GM23338 (cell line): ENCODE measurements at regions not wholly inside any gene's neighbourhood (a gene's known extent, or its start where the extent isn't known, plus 50 kb on each side); places are given as distances from the start of the nearest gene placed in this dataset.

Experiments used
- ATAC-seq: fragments of 200-7000 bp; cut with Tn5 transposase; 3 replicates; pipeline ENCODE4 v1.9.1; 2020
- DNase-seq: peaks from one replicate; pipeline ENCODE4 v3.0.0-alpha.2; 2015; ENCODE audit warnings: low spot score
- H2AFZ ChIP-seq: fragments of 200-600 bp; sonication (generic); 2 replicates; pipeline ENCODE4 v1.8.0; 2016; ENCODE audit warnings: antibody characterized with exemption, mild to moderate bottlenecking, moderate library complexity
- H3F3A ChIP-seq: fragments of 200-600 bp; sonication (generic); replicated peaks from 2 replicates; pipeline ENCODE4 v1.8.0; 2017; ENCODE audit warnings: antibody characterized with exemption, mixed run types, low read depth
- H3K27ac ChIP-seq: fragments of 200-600 bp; sonication (generic); 2 replicates; pipeline ENCODE4 v1.6.1; 2016; ENCODE audit warnings: low read depth
- H3K27me3 ChIP-seq: fragments of 200-600 bp; sonication (generic); 2 replicates; pipeline ENCODE4 v1.8.0; 2016; ENCODE audit warnings: mild to moderate bottlenecking, mixed run types, moderate library complexity; ENCODE audit not compliant: insufficient read depth
- H3K36me3 ChIP-seq: fragments of 200-600 bp; sonication (generic); 2 replicates; pipeline ENCODE4 v1.8.0; 2016; ENCODE audit warnings: mild to moderate bottlenecking; ENCODE audit not compliant: insufficient read depth
- H3K4me1 ChIP-seq: fragments of 200-600 bp; sonication (generic); 2 replicates; pipeline ENCODE4 v1.8.0; 2016; ENCODE audit warnings: mild to moderate bottlenecking, moderate library complexity; ENCODE audit not compliant: insufficient read depth
- H3K4me2 ChIP-seq: fragments of 200-600 bp; sonication (generic); 2 replicates; pipeline ENCODE4 v1.7.1; 2017; ENCODE audit warnings: mixed run types
- H3K4me3 ChIP-seq: fragments of 200-600 bp; sonication (generic); 2 replicates; pipeline ENCODE4 v1.6.1; 2016; ENCODE audit warnings: mixed run types
- H3K79me2 ChIP-seq: fragments of 200-600 bp; sonication (generic); replicated peaks from 2 replicates; pipeline ENCODE4 v1.8.0; 2017; ENCODE audit warnings: mild to moderate bottlenecking; ENCODE audit not compliant: insufficient read depth
- H3K9me2 ChIP-seq: fragments of 200-600 bp; sonication (generic); 2 replicates; pipeline ENCODE4 v1.8.0; 2017; ENCODE audit not compliant: insufficient read depth
- H4K20me1 ChIP-seq: fragments of 200-600 bp; sonication (generic); replicated peaks from 2 replicates; pipeline ENCODE4 v1.8.0; 2017; ENCODE audit warnings: mild to moderate bottlenecking; ENCODE audit not compliant: insufficient read depth
- H3K27ac Mint-ChIP-seq: 2 replicates; pipeline ENCODE4 v1.8.0; 2020; ENCODE audit warnings: inconsistent platforms, mild to moderate bottlenecking, moderate library complexity, mixed read lengths
- H3K27me3 Mint-ChIP-seq: 3 replicates; pipeline ENCODE4 v1.8.0; 2022; ENCODE audit warnings: low read depth, mild to moderate bottlenecking, moderate library complexity, mixed read lengths, inconsistent platforms; ENCODE audit not compliant: insufficient read depth, poor library complexity
- H3K36me3 Mint-ChIP-seq: 3 replicates; pipeline ENCODE4 v1.8.0; 2021; ENCODE audit warnings: low read depth, mild to moderate bottlenecking, inconsistent platforms, moderate library complexity, mixed read lengths
- H3K4me1 Mint-ChIP-seq: 3 replicates; pipeline ENCODE4 v1.8.0; 2020; ENCODE audit warnings: mild to moderate bottlenecking, inconsistent platforms, mixed read lengths
- H3K4me3 Mint-ChIP-seq: 3 replicates; pipeline ENCODE4 v1.8.0; 2021; ENCODE audit warnings: moderate library complexity, mild to moderate bottlenecking, inconsistent platforms, mixed read lengths
- H3K9me3 Mint-ChIP-seq: 3 replicates; pipeline ENCODE4 v1.8.0; 2020; ENCODE audit warnings: moderate library complexity, mild to moderate bottlenecking, inconsistent platforms, mixed read lengths
- CREB1 ChIP-seq: fragments of 250-450 bp; sonication (Bioruptor Pico); IDR thresholded peaks from 2 replicates; pipeline ENCODE4 v1.5.0; 2020; ENCODE audit warnings: low read depth, mild to moderate bottlenecking, moderate library complexity
- CTCF ChIP-seq, 2 experiments: fragments of 200-600 bp in 1 of 2; sonication (generic) in 1 of 2; conservative IDR thresholded peaks; 2 replicates each; pipeline versions ENCODE4 v1.5.1 to v1.6.1; 2016 to 2017; ENCODE audit warnings: antibody characterized with exemption in 2 of 2, low read depth in 2 of 2, mild to moderate bottlenecking in 2 of 2, moderate library complexity in 1 of 2
- EZH2 ChIP-seq: fragments of 200-600 bp; sonication (generic); IDR thresholded peaks from one replicate; pipeline ENCODE4 v1.8.0; 2017; ENCODE audit warnings: antibody characterized with exemption, mild to moderate bottlenecking, low read depth; ENCODE audit not compliant: unreplicated experiment
- EZH2phosphoT487 ChIP-seq: fragments of 200-600 bp; sonication (generic); IDR thresholded peaks from one replicate; pipeline ENCODE4 v1.8.1; 2018; ENCODE audit warnings: antibody characterized with exemption; ENCODE audit not compliant: unreplicated experiment
- JUNB ChIP-seq: IDR thresholded peaks from one replicate; pipeline ENCODE4 v1.6.1; 2016; ENCODE audit warnings: antibody characterized with exemption; ENCODE audit not compliant: unreplicated experiment
- NANOG ChIP-seq: IDR thresholded peaks from 2 replicates; pipeline ENCODE4 v1.6.1; 2016; ENCODE audit warnings: antibody characterized with exemption, borderline replicate concordance
- POLR2AphosphoS5 ChIP-seq: IDR thresholded peaks from 2 replicates; pipeline ENCODE4 v1.6.1; 2016; ENCODE audit warnings: antibody characterized with exemption, low read depth
- STAT1 ChIP-seq: IDR thresholded peaks from one replicate; pipeline ENCODE4 v1.6.1; 2016; ENCODE audit warnings: antibody characterized with exemption; ENCODE audit not compliant: unreplicated experiment
- ZNF114 ChIP-seq: fragments of 250-450 bp; sonication (Bioruptor Pico); IDR thresholded peaks from 2 replicates; pipeline ENCODE4 v1.5.0; 2020; ENCODE audit warnings: mild to moderate bottlenecking, moderate library complexity
- ZNF331 ChIP-seq: fragments of 250-450 bp; sonication (Bioruptor Pico); IDR thresholded peaks from 2 replicates; pipeline ENCODE4 v1.5.0; 2020; ENCODE audit warnings: low read depth, mild to moderate bottlenecking, moderate library complexity
- TF ChIP-seq, protein P1 (sequence below): IDR thresholded peaks from one replicate; pipeline ENCODE4 v1.6.1; 2018; ENCODE audit warnings: antibody characterized with exemption; ENCODE audit not compliant: unreplicated experiment
- TF ChIP-seq, protein P2 (sequence below): IDR thresholded peaks from 2 replicates; pipeline ENCODE4 v1.6.1; 2016; ENCODE audit warnings: antibody characterized with exemption

- TF ChIP-seq, protein P1, sequence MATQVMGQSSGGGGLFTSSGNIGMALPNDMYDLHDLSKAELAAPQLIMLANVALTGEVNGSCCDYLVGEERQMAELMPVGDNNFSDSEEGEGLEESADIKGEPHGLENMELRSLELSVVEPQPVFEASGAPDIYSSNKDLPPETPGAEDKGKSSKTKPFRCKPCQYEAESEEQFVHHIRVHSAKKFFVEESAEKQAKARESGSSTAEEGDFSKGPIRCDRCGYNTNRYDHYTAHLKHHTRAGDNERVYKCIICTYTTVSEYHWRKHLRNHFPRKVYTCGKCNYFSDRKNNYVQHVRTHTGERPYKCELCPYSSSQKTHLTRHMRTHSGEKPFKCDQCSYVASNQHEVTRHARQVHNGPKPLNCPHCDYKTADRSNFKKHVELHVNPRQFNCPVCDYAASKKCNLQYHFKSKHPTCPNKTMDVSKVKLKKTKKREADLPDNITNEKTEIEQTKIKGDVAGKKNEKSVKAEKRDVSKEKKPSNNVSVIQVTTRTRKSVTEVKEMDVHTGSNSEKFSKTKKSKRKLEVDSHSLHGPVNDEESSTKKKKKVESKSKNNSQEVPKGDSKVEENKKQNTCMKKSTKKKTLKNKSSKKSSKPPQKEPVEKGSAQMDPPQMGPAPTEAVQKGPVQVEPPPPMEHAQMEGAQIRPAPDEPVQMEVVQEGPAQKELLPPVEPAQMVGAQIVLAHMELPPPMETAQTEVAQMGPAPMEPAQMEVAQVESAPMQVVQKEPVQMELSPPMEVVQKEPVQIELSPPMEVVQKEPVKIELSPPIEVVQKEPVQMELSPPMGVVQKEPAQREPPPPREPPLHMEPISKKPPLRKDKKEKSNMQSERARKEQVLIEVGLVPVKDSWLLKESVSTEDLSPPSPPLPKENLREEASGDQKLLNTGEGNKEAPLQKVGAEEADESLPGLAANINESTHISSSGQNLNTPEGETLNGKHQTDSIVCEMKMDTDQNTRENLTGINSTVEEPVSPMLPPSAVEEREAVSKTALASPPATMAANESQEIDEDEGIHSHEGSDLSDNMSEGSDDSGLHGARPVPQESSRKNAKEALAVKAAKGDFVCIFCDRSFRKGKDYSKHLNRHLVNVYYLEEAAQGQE = no peak
- TF ChIP-seq NANOG (no peak), CREB1 (CRISPR knock-in tag) (no peak), ZNF331 (no peak)
These were observed 146.8 kb upstream of the HS6ST1 start (continued) for GRCh38 chr2:128465246-128466170.

GRCh38 chr2:128466376-128466775 is 147.7 kb upstream of the HS6ST1 start:
- Histone ChIP-seq H3K36me3 (no peaks in the 10 kb centered on the region; the same call in 1 of the 2 replicates), H3K4me3 (no peak overlapping the region), H2AFZ (no peak overlapping the region), H3K4me1 (no peaks in the 10 kb centered on the region), H4K20me1 (no peaks in the 10 kb centered on the region), H3K27ac (no peak overlapping the region), H3K27me3 (no peaks in the 10 kb centered on the region), H3K9me2 (no peaks in the 10 kb centered on the region), H3K79me2 (no peaks in the 10 kb centered on the region), H3F3A (no peaks in the 10 kb centered on the region), H3K4me2 (no peak overlapping the region)
- H3K4me3 Mint-ChIP-seq = no peak overlapping the region
- H3K27me3 Mint-ChIP-seq = peaks cover 8% of the 10 kb centered on the region
- ATAC-seq (no peak), DNase-seq (no peak)
- H3K4me1 Mint-ChIP-seq = peaks cover 2% of the 10 kb centered on the region; the same call in 1 of the 3 replicates
- H3K36me3 Mint-ChIP-seq = peaks cover 32% of the 10 kb centered on the region
- H3K9me3 Mint-ChIP-seq = peaks cover 48% of the 10 kb centered on the region
- no peak overlapping the region for H3K27ac Mint-ChIP-seq
- no peak for TF ChIP-seq STAT1
- no peak for TF ChIP-seq EZH2phosphoT487
- TF ChIP-seq, protein P2, sequence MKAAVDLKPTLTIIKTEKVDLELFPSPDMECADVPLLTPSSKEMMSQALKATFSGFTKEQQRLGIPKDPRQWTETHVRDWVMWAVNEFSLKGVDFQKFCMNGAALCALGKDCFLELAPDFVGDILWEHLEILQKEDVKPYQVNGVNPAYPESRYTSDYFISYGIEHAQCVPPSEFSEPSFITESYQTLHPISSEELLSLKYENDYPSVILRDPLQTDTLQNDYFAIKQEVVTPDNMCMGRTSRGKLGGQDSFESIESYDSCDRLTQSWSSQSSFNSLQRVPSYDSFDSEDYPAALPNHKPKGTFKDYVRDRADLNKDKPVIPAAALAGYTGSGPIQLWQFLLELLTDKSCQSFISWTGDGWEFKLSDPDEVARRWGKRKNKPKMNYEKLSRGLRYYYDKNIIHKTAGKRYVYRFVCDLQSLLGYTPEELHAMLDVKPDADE = no peak
- no peak for TF ChIP-seq EZH2
- TF ChIP-seq CREB1 (CRISPR knock-in tag) = no peak
- TF ChIP-seq NANOG = no peak
- no peak for TF ChIP-seq CTCF (conservative IDR thresholded peaks at IDR 0.05; ENCODE audit: low read depth in 2 of 2)
- TF ChIP-seq POLR2AphosphoS5 = no peak
- TF ChIP-seq ZNF114 (CRISPR knock-in tag) = no peak
- TF ChIP-seq, protein P1 = no peak
- no peak for TF ChIP-seq JUNB
- TF ChIP-seq ZNF331 = no peak
